ENCODE measurements at regions not wholly inside any gene's neighbourhood (a gene's known extent, or its start where the extent isn't known, plus 50 kb on each side); places are given as distances from the start of the nearest gene placed in this dataset.
"Not testable (repeated sequence)": the region's sequence is repeated elsewhere in the genome, so short reads cannot be mapped to it uniquely, and the experiment has no call there.

GRCh38 chr2:183773775-183774174 is 649.5 kb downstream of the NUP35 start:
- peaks cover 5% of the 10 kb centered on the region for H3K9me3 Mint-ChIP-seq (ENCODE audit: unreplicated experiment)
- BruUV-seq (replicated peaks), result no TSS peak
- intact Hi-C loops (cut with micrococcal nuclease), result no loop called here

GRCh38 chr2:183780072-183780471 is 655.8 kb downstream of the NUP35 start:
- BruUV-seq (replicated peaks), result no TSS peak
- CTCF ChIA-PET, result no interaction called here

More at GRCh38 chr2:183773775-183774174, 649.5 kb downstream of the NUP35 start:
- DNase-seq (ENCODE audit: unreplicated experiment), result no peak
- Mint-ChIP-seq H3K27ac (ENCODE audit: low read depth, unreplicated experiment) (no peak overlapping the region), H3K4me1 (ENCODE audit: insufficient read depth, unreplicated experiment) (no peaks in the 10 kb centered on the region), H3K36me3 (ENCODE audit: insufficient read depth, unreplicated experiment) (no peaks in the 10 kb centered on the region), H3K4me3 (ENCODE audit: unreplicated experiment) (no peak overlapping the region), H3K27me3 (ENCODE audit: insufficient read depth, unreplicated experiment) (no peaks in the 10 kb centered on the region)
- ChIA-PET CTCF (no interaction called here), POLR2A (interaction anchor here (0.6 kb wide), 1 partner anchor 7 kb away, joined by 3 read pairs; no protein-coding TSS in a partner anchor)
- TF ChIP-seq CTCF (IDR thresholded peaks at IDR 0.05; ENCODE audit: unreplicated experiment), result no peak

GRCh38 chr2:183782436-183782835 is 658.2 kb downstream of the NUP35 start:
- H3K4me1 Mint-ChIP-seq (ENCODE audit: insufficient read depth, unreplicated experiment), result no peaks in the 10 kb centered on the region
- DNase-seq (ENCODE audit: unreplicated experiment), result no peak
- intact Hi-C loops (cut with micrococcal nuclease), result no loop called here
- ChIA-PET POLR2A (no interaction called here), CTCF (no interaction called here)
- no peak overlapping the region for H3K27ac Mint-ChIP-seq (ENCODE audit: low read depth, unreplicated experiment)
- no peaks in the 10 kb centered on the region for H3K36me3 Mint-ChIP-seq (ENCODE audit: insufficient read depth, unreplicated experiment)
- no peaks in the 10 kb centered on the region for H3K27me3 Mint-ChIP-seq (ENCODE audit: insufficient read depth, unreplicated experiment)
- H3K9me3 Mint-ChIP-seq (ENCODE audit: unreplicated experiment), result no peaks in the 10 kb centered on the region
- TF ChIP-seq CTCF (IDR thresholded peaks at IDR 0.05; ENCODE audit: unreplicated experiment), result no peak
- H3K4me3 Mint-ChIP-seq (ENCODE audit: unreplicated experiment), result no peak overlapping the region
- BruUV-seq (replicated peaks), result no TSS peak

More at GRCh38 chr2:183780072-183780471, 655.8 kb downstream of the NUP35 start:
- POLR2A ChIA-PET, result no interaction called here
- Mint-ChIP-seq H3K27me3 (ENCODE audit: insufficient read depth, unreplicated experiment) (no peaks in the 10 kb centered on the region), H3K9me3 (ENCODE audit: unreplicated experiment) (peaks cover 2% of the 10 kb centered on the region), H3K4me1 (ENCODE audit: insufficient read depth, unreplicated experiment) (no peaks in the 10 kb centered on the region), H3K4me3 (ENCODE audit: unreplicated experiment) (no peak overlapping the region), H3K27ac (ENCODE audit: low read depth, unreplicated experiment) (no peak overlapping the region), H3K36me3 (ENCODE audit: insufficient read depth, unreplicated experiment) (no peaks in the 10 kb centered on the region)
- intact Hi-C loops (cut with micrococcal nuclease), result no loop called here
- no peak for TF ChIP-seq CTCF (IDR thresholded peaks at IDR 0.05; ENCODE audit: unreplicated experiment)
- no peak for DNase-seq (ENCODE audit: unreplicated experiment)

- H3K36me3 Mint-ChIP-seq (ENCODE audit: insufficient read depth, unreplicated experiment); H3K9me3 Mint-ChIP-seq (ENCODE audit: unreplicated experiment); DNase-seq (ENCODE audit: unreplicated experiment); H3K4me3 Mint-ChIP-seq (ENCODE audit: unreplicated experiment); H3K4me1 Mint-ChIP-seq (ENCODE audit: insufficient read depth, unreplicated experiment); H3K27ac Mint-ChIP-seq (ENCODE audit: low read depth, unreplicated experiment); CTCF ChIA-PET; H3K27me3 Mint-ChIP-seq (ENCODE audit: insufficient read depth, unreplicated experiment); intact Hi-C loops (cut with micrococcal nuclease); BruUV-seq (replicated peaks): not testable (repeated sequence)
- POLR2A ChIA-PET, result interaction anchor here (0.6 kb wide), 1 partner anchor 346 kb away, joined by 3 read pairs; no protein-coding TSS in a partner anchor
Measured at GRCh38 chr2:183788796-183789195, 664.6 kb downstream of the NUP35 start.

GRCh38 chr2:183792165-183792924 is 668.1 kb downstream of the NUP35 start:
- H3K4me1 Mint-ChIP-seq (ENCODE audit: insufficient read depth, unreplicated experiment); POLR2A ChIA-PET; BruUV-seq (replicated peaks); H3K27ac Mint-ChIP-seq (ENCODE audit: low read depth, unreplicated experiment); H3K27me3 Mint-ChIP-seq (ENCODE audit: insufficient read depth, unreplicated experiment); H3K4me3 Mint-ChIP-seq (ENCODE audit: unreplicated experiment); H3K9me3 Mint-ChIP-seq (ENCODE audit: unreplicated experiment); CTCF ChIA-PET; H3K36me3 Mint-ChIP-seq (ENCODE audit: insufficient read depth, unreplicated experiment); DNase-seq (ENCODE audit: unreplicated experiment); intact Hi-C loops (cut with micrococcal nuclease): not testable (repeated sequence)

All from MCF 10A (cell line).